ENCODE measurements at regions not wholly inside any gene's neighbourhood (a gene's known extent, or its start where the extent isn't known, plus 50 kb on each side); places are given as distances from the start of the nearest gene placed in this dataset.

- no peak overlapping the region for H3K4me3 ChIP-seq (ENCODE audit: low read length)
Measured at GRCh38 chr14:26204728-26205479, 392.9 kb downstream of the NOVA1 start.

GRCh38 chr14:26204366-26204727 is 393.5 kb downstream of the NOVA1 start:
- H3F3A ChIP-seq (ENCODE audit: control insufficient read depth, insufficient read depth) = no peaks in the 10 kb centered on the region
- H3K4me1 ChIP-seq (ENCODE audit: control insufficient read depth, low read length) = no peaks in the 10 kb centered on the region
- no peaks in the 10 kb centered on the region for H3K27me3 ChIP-seq (ENCODE audit: control insufficient read depth, low read length)
- no peaks in the 10 kb centered on the region for H3K9me2 ChIP-seq (replicated peaks; ENCODE audit: control insufficient read depth, low read length)
- H3K4me3 ChIP-seq (ENCODE audit: low read length) = no peak overlapping the region
- no peaks in the 10 kb centered on the region for H3K36me3 ChIP-seq (ENCODE audit: control insufficient read depth, low read length)
- no peaks in the 10 kb centered on the region for H4K20me1 ChIP-seq (ENCODE audit: control insufficient read depth, insufficient read depth, low read depth, low read length)
- peaks cover 7% of the 10 kb centered on the region; the same call in 1 of the 2 replicates for H3K9me3 ChIP-seq (ENCODE audit: control insufficient read depth, insufficient read depth, low read length)
- no peak overlapping the region for H3K4me2 ChIP-seq (ENCODE audit: low read length)
- no peak for TF ChIP-seq CTCF (IDR thresholded peaks at IDR 0.05; ENCODE audit: low read depth, low read length, poor library complexity, severe bottlenecking)
- TF ChIP-seq EZH2phosphoT487 (IDR thresholded peaks at IDR 0.05; ENCODE audit: borderline replicate concordance, low read length) = no peak
- no peak overlapping the region for H3K27ac ChIP-seq (ENCODE audit: low read depth, low read length)
- no peaks in the 10 kb centered on the region for H3K79me2 ChIP-seq (ENCODE audit: control insufficient read depth, low read length)

More at GRCh38 chr14:26204728-26205479, 392.9 kb downstream of the NOVA1 start:
- Histone ChIP-seq H3K27ac (ENCODE audit: low read depth, low read length) (no peak overlapping the region), H3K4me2 (ENCODE audit: low read length) (no peak overlapping the region), H3K36me3 (ENCODE audit: control insufficient read depth, low read length) (no peaks in the 10 kb centered on the region), H3K9me2 (replicated peaks; ENCODE audit: control insufficient read depth, low read length) (no peaks in the 10 kb centered on the region), H3K79me2 (ENCODE audit: control insufficient read depth, low read length) (no peaks in the 10 kb centered on the region), H3F3A (ENCODE audit: control insufficient read depth, insufficient read depth) (no peaks in the 10 kb centered on the region), H3K4me1 (ENCODE audit: control insufficient read depth, low read length) (no peaks in the 10 kb centered on the region), H3K27me3 (ENCODE audit: control insufficient read depth, low read length) (no peaks in the 10 kb centered on the region), H4K20me1 (ENCODE audit: control insufficient read depth, insufficient read depth, low read depth, low read length) (no peaks in the 10 kb centered on the region), H3K9me3 (ENCODE audit: control insufficient read depth, insufficient read depth, low read length) (peaks cover 7% of the 10 kb centered on the region; the same call in 1 of the 2 replicates)
- TF ChIP-seq EZH2phosphoT487 (IDR thresholded peaks at IDR 0.05; ENCODE audit: borderline replicate concordance, low read length) = no peak
- no peak for TF ChIP-seq CTCF (IDR thresholded peaks at IDR 0.05; ENCODE audit: low read depth, low read length, poor library complexity, severe bottlenecking)

GRCh38 chr14:26200687-26201086 is 397.1 kb downstream of the NOVA1 start:
- H3K27me3 ChIP-seq (ENCODE audit: control insufficient read depth, low read length) = no peaks in the 10 kb centered on the region
- H3K36me3 ChIP-seq (ENCODE audit: control insufficient read depth, low read length) = no peaks in the 10 kb centered on the region
- no peaks in the 10 kb centered on the region for H3K9me2 ChIP-seq (replicated peaks; ENCODE audit: control insufficient read depth, low read length)
- H3K9me3 ChIP-seq (ENCODE audit: control insufficient read depth, insufficient read depth, low read length) = peaks cover 7% of the 10 kb centered on the region; the same call in 1 of the 2 replicates
- no peak overlapping the region for H3K27ac ChIP-seq (ENCODE audit: low read depth, low read length)
- no peaks in the 10 kb centered on the region for H3F3A ChIP-seq (ENCODE audit: control insufficient read depth, insufficient read depth)
- TF ChIP-seq EZH2phosphoT487 (IDR thresholded peaks at IDR 0.05; ENCODE audit: borderline replicate concordance, low read length) (no peak), CTCF (IDR thresholded peaks at IDR 0.05; ENCODE audit: low read depth, low read length, poor library complexity, severe bottlenecking) (no peak)
- H3K4me3 ChIP-seq (ENCODE audit: low read length) = no peak overlapping the region
- H3K4me2 ChIP-seq (ENCODE audit: low read length) = no peak overlapping the region
- no peaks in the 10 kb centered on the region for H3K79me2 ChIP-seq (ENCODE audit: control insufficient read depth, low read length)
- no peaks in the 10 kb centered on the region for H4K20me1 ChIP-seq (ENCODE audit: control insufficient read depth, insufficient read depth, low read depth, low read length)
- no peaks in the 10 kb centered on the region for H3K4me1 ChIP-seq (ENCODE audit: control insufficient read depth, low read length)

All from DOHH2 (cell line).